ENCODE measurements at regions not wholly inside any gene's neighbourhood (a gene's known extent, or its start where the extent isn't known, plus 50 kb on each side); places are given as distances from the start of the nearest gene placed in this dataset.

DNA sequence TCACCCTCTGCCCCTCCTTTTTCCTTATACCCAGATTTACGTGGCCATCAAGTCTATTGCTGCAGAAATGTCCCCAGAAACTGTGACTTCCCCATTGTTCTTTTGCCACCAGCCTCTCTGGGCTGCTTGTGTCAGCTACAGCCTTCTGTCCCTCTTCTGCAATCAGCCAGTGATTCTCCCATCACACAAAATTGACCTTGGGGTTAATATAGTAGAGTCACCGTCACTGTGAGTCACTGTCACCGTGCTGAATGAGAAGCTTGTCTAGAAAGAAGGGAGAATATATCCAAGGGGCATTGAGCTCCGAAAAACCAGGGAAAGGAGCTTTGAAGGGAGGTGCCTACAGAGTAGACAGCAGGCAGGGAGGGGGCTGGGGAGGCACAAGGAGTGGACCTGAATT lies 290.5 kb downstream of the HAPSTR1 start:
- DNase-seq, result no peak

DNA sequence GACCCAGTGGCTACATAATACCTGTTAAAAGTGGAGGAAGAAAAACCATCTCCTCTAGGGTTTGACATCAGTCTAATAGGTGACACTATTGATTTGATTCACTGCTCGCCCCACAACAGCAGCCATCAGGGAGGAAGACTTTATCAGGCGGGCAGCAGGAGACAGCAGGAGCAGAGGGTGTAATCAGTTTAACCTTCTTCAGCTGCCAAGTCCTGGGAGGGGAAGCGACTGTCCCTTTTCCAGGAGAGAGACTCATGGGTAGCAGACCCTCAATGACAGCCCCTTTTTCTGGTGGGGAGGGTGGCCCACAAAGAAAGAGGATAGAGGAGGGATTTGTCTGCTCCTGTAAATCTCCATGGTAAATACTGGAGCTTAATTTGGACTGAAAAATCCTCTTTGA lies 291.8 kb downstream of the HAPSTR1 start:
- DNase-seq, result no peak

DNA sequence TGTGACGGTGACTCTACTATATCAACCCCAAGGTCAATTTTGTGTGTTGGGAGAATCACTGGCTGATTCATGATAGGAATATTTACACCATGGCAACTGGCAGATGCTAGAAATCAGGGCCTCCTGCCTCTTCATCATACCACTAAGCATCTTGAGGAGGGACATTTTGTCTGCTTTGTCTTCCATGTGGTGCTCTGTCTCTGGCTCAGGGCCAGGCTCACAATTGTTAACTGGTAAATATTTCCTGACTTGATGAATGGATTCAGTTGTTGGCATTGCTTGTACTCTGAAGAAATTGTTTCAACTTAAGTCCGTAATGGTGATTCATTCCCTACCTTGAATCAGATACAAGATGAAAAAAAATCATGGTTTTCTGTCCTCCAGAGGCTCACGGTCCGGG lies 292.7 kb downstream of the HAPSTR1 start:
- no peak for DNase-seq

DNA sequence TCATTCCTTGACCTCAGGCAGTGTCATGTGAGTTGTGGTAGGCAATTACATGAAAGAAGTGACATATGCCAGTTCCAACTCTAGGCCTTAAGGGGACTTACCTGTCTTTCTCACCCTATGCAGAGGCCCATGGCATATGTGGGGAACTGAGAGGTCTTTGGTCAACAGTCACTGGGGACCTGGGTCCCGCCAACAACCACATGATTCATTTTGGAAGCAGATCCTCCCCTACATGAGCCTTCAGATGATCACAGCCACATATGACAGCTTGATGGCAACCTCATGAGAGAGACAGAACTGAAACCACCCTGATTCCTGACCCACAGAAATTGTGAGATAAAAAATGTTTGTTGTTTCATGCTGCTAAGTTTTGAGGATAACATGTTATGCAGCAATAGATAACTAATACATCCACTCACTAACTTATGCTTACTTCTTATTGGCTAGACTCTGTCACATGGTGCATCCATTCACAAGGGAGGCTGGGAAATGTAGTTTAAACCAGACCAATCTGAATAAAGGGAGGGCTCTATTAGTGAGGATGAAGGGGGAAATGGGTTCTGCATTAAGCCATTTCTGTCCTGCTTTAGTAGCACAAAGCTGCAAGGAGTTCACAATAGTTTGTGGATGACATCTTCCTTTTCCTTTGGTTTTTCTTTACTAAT lies 298.2 kb downstream of the HAPSTR1 start:
- DNase-seq, result no peak

DNA sequence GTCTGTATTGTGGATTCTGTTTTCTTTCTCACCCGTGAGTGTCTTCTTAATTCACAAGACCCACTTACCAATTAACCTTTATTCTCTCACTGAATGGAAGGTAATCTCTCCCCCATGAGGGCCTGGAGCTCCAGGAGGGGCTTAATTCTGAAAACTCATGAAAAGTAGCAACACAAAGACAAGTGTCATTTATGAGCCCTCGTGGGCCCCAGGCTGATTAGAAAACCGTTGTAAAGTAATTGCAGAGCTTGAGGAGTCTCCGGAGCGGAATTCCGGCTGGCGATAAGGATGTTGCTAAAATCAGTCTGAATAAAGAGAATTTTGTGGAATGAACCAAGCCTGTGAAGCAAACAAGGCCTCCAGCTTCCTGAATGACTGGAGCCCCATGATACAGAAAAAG lies 301.5 kb downstream of the HAPSTR1 start:
- DNase-seq, result no peak

DNA sequence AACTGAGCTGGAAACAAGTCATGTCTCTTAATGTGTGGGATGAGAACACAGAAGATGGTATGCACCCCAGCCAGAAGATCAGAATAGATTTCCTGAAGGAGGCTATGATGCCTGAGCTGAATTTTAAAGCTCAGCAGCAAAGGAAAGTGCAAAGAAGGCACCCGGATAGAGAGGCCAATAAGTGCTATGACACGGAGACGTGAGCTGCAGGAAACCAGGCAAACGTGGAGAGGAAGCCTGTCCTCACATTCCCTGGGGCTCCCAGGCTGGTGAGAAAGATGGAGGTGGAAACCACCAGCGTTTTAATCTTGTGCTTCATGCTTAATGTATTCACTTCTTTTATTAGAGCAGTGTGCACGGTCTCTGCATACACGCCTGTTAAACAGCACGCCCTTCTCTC lies 302.1 kb downstream of the HAPSTR1 start:
- no peak for DNase-seq

DNA sequence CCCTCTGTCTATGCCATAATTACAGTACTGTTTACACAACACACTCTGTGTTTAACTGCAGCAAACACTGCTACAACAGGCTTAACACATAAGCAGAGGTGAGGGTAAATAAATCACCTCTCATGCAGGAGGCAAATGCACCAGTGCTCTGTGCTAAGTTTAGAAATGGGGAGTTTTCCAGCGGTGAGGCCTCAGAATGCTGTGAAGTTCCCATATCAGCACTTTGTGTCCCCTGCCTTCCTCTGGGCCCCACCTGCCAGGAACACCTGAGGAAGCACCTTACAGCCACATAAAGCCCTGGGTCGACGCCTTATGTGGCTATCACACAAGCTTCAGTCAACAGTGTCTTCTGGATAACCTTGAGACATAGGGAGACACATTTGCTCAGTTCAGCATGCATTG lies 304.5 kb downstream of the HAPSTR1 start:
- no peak for DNase-seq

DNA sequence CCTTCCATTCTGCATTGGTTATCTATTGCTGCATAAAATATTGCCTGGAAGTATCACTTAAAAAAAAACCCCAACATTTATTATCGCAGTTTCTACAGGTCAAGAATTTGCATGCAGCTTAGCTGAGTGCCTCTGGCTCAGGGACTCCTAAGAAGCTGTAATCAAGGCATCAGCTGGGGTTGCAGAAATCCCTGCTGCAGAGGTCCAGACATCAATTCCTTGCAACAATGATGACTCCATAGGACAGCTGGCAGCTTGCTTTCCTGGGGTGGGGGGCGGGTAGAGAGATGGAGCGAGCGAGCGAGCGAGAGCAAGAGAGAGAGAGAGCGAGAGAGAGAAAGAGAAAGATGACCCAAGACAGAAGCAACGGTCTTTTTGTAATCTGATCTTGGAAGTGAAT lies 308.1 kb downstream of the HAPSTR1 start:
- no peak for DNase-seq

DNA sequence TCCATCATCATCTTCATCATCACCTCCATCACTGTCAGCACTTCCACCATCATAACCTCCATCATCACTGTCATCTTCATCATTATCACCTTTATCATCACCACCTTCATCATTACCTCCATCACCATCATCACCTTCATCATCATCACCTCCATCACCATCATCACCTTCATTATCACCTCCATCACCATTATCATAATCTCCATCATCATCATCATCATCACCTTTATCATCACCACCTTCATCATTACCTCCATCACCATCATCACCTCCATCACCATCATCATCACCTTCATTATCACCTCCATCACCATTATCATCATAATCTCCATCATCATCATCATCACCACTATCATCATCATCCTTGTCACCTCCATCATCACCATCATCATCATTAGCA lies 309.7 kb downstream of the HAPSTR1 start:
- no peak for DNase-seq

DNA sequence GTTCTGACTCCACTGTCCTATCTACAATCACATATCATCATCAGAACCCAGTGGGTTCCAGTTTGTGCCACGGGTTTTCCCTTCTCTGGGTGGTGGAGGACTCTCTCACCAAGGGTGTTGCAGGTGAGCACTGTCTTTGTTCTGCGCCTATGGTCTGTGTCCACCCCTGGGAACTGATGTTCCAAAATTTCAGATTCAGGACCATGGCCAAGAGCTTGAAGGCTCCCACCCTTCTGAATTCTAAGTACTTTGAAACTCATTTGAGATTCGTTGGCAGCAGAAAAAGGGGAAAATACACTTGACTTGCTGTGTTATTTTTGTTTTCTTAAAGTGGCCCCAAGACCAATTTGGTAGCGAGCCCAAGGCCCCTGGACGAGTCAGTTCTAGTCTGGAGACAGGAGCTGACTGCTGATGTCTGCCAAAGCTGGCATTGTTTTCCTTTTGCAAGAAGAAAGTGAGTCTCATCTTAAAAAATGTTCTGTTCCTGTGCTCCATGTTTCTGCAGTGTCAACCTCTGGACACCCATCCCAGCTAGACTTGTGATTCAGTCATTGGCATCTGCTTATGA lies 310.9 kb downstream of the HAPSTR1 start:
- no peak for DNase-seq

DNA sequence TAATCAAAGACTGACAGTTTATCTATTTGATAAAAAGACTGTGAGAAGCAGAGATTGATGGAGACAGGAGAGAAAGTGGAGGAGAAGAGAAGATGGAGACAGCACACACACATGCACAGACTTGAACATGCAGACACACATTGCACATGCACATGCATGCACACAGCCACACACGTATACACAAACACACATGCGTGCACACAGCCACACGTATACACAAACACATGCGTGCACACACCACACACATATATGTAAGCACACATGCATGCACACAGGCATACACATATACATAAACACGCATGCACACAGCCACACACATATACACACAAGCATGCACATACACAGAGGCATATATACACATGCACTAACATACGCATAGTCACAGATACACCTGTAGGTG lies 313.4 kb downstream of the HAPSTR1 start:
- DNase-seq, result no peak

DNA sequence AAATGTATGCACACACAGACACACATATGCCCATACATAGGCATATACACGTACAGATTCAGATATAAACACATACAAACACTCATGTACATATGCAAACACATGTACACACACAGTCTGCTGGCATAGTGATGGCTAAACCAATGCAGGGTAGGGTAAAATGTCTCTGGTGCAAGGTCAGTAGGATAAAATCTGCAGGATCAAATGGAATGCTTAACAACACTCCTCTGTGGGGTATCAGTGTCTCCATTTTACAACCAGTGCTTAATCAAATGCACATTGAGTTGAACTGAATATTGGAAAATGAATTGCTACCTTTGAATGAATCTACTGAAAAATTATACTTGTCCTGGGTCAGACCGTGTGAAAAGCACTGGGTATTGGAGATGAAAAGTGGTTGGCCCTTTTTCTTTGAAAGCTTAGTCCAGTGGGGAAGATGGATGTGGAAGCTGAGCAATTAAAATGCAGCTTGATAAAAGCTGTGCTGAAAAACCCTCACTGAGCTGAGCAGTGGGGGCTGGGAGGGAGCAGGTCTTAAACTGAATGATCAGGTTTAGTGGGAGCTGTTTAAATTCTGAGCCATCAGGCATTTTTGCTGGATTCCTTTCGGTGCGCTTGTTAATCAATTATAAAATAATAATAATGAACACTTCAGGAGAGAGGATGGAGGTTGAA lies 314.7 kb downstream of the HAPSTR1 start:
- no peak for DNase-seq

DNA sequence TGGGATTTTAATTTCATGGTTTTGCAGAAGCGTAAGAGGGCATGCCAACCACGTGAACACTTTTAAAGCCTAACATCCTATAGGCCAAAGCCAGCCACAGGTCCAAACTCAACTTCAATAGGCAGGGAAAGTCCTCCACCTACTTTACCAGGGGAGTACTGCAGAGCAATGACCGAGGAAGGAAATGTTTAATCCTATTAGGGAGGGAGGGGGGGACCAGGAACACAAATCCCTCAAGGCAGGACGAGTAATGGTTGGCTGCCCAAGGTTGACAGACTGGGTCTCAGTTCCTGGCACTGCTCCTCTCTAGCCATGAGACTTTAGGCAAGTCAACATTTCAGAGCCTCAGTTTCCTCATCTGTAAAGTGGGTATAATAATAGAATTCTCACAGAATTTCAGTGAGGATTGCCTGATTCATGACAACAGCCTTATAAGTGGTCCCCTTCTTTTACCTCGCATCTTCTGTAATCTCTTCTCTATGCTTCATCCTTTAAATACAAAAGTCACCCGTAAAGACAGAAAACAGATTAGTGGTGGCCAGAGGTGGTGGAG lies 315.8 kb downstream of the HAPSTR1 start:
- DNase-seq, result no peak

DNA sequence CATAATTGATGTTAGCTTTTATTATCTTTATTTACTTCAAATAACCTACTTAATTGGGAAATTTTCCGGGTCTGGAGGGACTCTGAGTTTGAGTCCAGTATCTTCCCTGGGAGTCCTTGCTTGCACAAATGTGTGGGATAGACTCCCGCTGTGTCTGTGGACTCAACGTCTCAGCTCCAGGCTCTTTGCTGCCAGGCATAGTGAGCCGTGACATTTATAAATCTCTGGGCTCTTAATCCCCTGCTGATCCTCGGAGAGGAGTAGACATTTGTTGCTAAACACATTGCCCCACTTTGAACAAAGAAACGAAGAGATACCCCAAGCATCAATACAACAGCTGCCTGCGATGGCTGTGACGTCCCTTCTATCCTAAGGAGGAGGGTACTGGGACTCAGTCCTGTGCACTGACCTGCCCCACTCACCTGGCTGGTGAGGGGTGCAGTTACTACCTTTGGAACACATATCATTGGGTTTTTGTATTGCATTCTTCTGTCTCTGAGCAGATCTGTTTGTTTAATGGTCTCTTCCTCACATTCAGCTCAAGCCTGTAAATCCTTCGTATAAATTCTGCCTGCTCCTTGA lies 316.9 kb downstream of the HAPSTR1 start:
- no peak for DNase-seq

DNA sequence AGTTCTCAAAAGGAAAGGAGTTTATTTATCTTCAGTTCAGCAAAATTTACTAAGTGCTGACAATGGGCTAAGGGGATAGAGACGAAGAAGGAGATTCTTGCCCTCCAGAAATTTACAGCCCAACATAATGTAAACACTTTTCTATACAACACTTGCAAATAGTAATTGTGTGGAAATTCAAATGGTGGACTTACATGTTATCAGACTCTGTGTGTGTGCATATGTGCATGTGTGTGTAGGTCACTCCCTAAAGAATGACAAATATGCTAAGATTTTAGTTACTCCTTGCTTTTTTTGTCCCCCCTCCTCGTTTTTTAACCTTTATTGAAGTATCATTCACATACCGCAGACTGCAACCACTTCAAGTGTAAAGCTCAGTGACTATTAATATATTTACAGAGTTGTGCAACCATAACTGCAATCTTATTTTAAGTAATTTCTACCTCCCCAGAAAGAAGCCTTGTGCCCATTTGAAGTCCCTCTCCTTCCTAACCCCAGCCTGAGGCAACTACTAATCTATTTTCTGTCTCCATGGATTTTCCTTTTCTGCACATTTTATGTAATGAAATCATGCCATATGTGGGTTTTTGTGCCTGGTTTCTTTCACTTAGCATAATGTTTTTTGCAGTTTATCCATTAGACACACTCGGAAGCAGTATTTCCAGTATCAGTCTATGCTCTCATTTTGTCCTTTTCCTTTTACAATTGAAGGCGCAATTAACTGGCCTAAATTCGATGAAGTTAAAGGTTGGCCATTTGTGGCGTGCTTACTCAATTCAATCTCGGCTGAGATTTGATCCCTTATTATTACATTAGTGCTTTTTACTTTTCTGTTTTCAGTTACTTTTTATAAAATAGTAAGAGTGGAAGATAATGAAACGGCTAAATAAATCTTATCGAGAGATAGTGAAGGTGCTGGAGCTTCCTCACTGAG lies 318.4 kb downstream of the HAPSTR1 start:
- DNase-seq, result no peak

DNA sequence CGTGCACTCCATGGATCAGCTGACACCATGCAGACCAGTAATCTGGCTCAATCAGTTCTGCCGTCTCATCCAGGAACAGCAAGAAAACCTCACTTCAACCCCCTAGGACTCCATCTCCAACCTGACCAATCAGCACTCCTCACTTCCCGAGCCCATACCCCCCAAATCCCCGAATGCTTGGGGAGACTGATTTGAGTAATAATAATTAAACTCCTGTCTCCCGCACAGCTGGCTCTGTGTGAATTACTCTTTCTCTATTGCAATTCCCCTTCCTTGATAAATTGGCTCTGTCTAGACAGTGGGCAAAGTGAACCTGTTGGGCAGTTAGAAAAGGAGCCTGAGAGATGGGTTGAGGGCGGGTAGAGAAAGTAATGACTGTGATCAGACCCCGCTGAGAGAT lies 320.0 kb downstream of the HAPSTR1 start:
- DNase-seq, result no peak

DNA sequence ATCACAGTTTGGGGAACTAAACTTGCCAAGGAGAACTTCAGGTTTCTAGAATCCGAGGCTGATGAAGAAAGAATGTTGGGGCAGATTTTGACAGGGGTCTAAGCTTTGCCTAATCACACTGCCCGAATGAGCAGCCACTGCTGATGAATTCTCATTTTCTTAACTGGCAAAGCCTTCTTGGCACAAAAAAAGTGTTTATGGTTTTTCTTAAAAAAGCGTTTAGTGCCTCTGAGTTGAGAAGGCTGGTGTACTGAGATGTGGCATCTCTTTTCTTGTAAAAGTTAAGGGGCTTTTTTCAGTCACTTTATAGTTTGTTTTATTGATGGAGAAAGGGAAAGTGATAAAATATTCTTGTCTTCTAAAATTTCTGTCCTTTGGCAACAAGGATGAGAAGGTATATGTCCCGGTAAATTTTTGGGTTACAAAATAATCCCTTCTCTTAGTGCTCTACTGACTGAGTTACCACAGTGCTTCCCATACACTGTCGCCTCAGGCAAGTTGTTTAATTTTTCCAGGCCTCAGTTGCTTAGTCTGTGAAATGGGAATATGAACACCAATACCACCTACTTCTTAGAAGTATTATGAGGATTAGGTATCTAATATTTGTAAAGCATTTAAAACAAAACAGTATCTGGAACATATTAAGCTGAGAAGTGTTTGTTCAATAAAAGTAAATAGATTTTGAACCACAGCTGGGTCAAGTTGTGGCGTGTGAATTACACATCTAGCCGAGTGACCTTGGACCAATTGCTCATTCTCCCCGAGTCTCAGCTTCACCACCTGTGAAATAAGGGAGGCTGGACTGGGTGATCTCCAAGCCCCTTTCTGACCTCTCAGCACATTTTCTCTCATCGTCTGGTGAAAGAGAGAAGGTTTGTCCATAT lies 320.8 kb downstream of the HAPSTR1 start:
- no peak for DNase-seq

DNA sequence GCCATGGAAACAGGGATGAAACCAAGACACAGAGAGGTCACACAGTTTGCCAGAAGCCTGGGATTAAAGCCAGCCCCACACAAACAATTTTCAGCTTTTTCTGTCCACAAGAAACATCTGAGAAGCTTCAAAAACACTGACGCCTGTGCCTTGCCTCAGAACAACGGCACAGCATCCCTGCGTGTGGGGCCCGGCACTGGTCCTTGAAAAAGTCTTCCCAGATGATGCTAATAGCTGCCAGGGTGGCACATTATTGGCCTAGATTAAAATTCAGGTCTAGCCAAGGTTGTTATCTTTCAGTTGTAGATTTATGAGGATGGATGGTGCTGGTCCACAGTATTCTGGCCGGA lies 321.4 kb downstream of the HAPSTR1 start:
- DNase-seq, result no peak

DNA sequence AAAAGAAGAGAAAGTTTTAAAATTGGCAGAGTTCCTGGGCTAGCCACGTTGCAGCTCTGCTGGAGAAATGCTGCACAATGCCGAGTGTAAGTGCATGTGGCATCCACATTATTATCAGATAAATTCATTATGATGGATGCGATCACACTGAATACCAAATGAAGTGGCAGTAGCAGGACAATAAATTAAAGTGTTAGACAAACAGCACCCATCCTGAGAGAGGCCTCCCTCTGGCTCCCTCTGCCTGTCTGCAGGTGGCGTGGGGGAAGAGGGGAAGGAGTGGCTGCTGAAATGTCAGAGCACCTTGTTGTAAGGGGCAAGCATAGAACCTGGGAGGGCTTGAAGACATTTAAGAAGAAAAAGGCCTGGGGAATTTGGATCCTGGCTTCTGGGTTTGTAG lies 324.1 kb downstream of the HAPSTR1 start:
- DNase-seq, result no peak

DNA sequence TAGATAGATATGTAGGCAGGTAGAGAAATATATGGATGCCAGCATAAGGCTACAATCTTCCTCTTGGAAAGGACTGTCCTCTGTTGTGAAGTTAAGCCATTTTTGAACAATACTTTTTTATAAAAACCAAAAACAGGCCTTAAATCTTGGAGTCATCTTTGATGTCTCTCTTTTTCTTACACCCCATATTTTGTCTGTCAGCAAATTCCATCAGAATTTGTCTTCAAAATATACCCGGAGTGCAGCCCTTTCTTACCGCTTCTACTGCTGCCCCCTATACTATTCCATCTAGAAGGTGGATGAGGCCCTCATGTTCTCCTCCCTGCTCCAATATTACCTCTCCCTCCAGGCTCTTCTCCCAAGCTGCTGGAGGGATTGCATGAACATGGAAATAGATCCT lies 326.5 kb downstream of the HAPSTR1 start:
- no peak for DNase-seq

DNA sequence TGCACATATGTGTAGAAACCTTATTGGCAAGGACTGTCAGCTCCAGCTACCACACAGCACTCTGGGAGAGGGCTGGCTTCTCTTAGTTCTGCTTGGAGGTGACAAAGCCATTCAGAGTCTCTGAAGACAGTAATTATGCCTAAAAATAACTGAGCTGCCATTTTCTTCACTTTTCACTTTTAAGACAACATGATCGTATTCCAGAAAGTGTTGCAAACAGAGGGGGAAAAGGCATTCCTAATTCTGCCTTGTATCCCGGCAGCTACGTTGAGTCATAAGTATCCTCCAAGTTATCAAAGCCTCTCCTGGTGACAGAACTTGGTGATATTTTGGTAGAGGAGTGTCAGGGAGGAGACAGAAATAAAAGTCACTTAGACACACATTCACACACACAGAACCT lies 327.7 kb downstream of the HAPSTR1 start:
- DNase-seq, result no peak
